ENCODE measurements at regions not wholly inside any gene's neighbourhood (a gene's known extent, or its start where the extent isn't known, plus 50 kb on each side); places are given as distances from the start of the nearest gene placed in this dataset.

DNA sequence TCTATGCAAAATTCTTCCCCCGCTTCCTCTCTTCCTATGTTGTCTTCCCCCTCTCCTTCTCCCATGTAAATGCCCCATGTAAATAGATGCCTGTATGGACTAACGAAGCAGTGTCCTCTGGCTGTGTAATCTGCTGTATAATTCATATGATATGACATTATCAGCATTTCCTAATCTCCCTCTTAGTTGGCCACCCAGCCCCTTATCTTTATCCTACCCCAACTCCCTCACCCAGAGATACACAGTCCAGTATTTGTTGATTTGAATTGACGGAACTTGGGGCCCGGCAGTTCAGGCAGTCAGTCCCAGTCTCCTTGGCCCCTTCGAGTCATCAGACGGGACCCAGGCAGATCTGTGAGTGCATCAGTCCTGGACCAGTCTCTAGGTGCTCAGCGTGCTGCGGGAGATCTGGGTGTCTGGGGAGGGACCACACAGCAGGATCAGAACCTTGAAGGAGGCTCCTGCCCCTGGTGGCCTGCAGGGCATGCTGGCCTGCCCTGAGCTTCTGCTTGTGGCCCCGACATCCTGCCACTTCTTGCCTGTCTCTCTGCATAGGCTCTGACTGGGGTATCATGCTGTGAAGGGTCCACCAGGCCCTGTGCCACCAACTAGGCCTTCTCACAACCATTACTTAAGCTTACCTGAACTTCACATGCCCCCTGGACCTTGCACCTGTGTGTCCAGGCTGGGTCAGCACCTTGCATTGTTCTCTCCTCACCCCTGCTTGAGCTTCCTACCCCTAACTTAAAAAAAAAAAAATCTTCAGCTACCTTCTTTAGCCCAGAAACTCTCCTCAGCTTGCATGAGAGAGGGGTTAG lies 88.1 kb upstream of the ATL2 start:
- TF ChIP-seq, protein P1, sequence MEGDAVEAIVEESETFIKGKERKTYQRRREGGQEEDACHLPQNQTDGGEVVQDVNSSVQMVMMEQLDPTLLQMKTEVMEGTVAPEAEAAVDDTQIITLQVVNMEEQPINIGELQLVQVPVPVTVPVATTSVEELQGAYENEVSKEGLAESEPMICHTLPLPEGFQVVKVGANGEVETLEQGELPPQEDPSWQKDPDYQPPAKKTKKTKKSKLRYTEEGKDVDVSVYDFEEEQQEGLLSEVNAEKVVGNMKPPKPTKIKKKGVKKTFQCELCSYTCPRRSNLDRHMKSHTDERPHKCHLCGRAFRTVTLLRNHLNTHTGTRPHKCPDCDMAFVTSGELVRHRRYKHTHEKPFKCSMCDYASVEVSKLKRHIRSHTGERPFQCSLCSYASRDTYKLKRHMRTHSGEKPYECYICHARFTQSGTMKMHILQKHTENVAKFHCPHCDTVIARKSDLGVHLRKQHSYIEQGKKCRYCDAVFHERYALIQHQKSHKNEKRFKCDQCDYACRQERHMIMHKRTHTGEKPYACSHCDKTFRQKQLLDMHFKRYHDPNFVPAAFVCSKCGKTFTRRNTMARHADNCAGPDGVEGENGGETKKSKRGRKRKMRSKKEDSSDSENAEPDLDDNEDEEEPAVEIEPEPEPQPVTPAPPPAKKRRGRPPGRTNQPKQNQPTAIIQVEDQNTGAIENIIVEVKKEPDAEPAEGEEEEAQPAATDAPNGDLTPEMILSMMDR (IDR thresholded peaks at IDR 0.05), result no peak
- TF ChIP-seq POLR2A (IDR thresholded peaks at IDR 0.05), result no peak
